ENCODE measurements at regions not wholly inside any gene's neighbourhood (a gene's known extent, or its start where the extent isn't known, plus 50 kb on each side); places are given as distances from the start of the nearest gene placed in this dataset.
"Not testable (repeated sequence)": the region's sequence is repeated elsewhere in the genome, so short reads cannot be mapped to it uniquely, and the experiment has no call there.

GRCh38 chr16:80274576-80275191 is 266.1 kb upstream of the DYNLRB2 start:
- no peak for DNase-seq (ENCODE audit: low spot score)
- intact Hi-C loops (cut with DNase I), result no loop called here
- no peak for ATAC-seq

- no peak for ATAC-seq
- no peak for DNase-seq (ENCODE audit: low spot score)
- intact Hi-C loops (cut with DNase I), result no loop called here
These were observed 266.9 kb upstream of the DYNLRB2 start for GRCh38 chr16:80273635-80274538.

GRCh38 chr16:80265624-80266306 is 275.0 kb upstream of the DYNLRB2 start:
- intact Hi-C loops (cut with DNase I), result no loop called here
- no peak for ATAC-seq
- no peak for DNase-seq (ENCODE audit: low spot score)

GRCh38 chr16:80263848-80264694 is 276.7 kb upstream of the DYNLRB2 start:
- ATAC-seq (no peak), DNase-seq (ENCODE audit: low spot score) (no peak)
- intact Hi-C loops (cut with DNase I), result no loop called here

GRCh38 chr16:80263181-80263823 is 277.5 kb upstream of the DYNLRB2 start:
- ATAC-seq (no peak), DNase-seq (ENCODE audit: low spot score) (no peak)
- intact Hi-C loops (cut with DNase I), result no loop called here

GRCh38 chr16:80260906-80261311 is 279.9 kb upstream of the DYNLRB2 start:
- ATAC-seq (no peak), DNase-seq (ENCODE audit: low spot score) (no peak)
- intact Hi-C loops (cut with DNase I), result no loop called here

- no peak for DNase-seq (ENCODE audit: low spot score)
- intact Hi-C loops (cut with DNase I), result no loop called here
- ATAC-seq, result no peak
These were observed 281.4 kb upstream of the DYNLRB2 start for GRCh38 chr16:80259290-80259805.

- intact Hi-C loops (cut with DNase I), result no loop called here
- DNase-seq (ENCODE audit: low spot score) (no peak), ATAC-seq (no peak)
These were observed 282.4 kb upstream of the DYNLRB2 start for GRCh38 chr16:80258407-80258806.

GRCh38 chr16:80254970-80255369 is 285.8 kb upstream of the DYNLRB2 start:
- intact Hi-C loops (cut with DNase I), result no loop called here
- DNase-seq (ENCODE audit: low spot score) (no peak), ATAC-seq (no peak)

- DNase-seq (ENCODE audit: low spot score) (no peak), ATAC-seq (no peak)
- intact Hi-C loops (cut with DNase I), result no loop called here
These were observed 287.1 kb upstream of the DYNLRB2 start for GRCh38 chr16:80253741-80254140.

GRCh38 chr16:80250381-80250780 is 290.4 kb upstream of the DYNLRB2 start:
- intact Hi-C loops (cut with DNase I), result no loop called here
- ATAC-seq (no peak), DNase-seq (ENCODE audit: low spot score) (no peak)

- DNase-seq (ENCODE audit: low spot score); ATAC-seq; intact Hi-C loops (cut with DNase I): not testable (repeated sequence)
These were observed 297.5 kb upstream of the DYNLRB2 start for GRCh38 chr16:80243303-80243702.

- DNase-seq (ENCODE audit: low spot score); intact Hi-C loops (cut with DNase I); ATAC-seq: not testable (repeated sequence)
These were observed 298.5 kb upstream of the DYNLRB2 start for GRCh38 chr16:80242279-80242678.

GRCh38 chr16:80233097-80233835 is 307.5 kb upstream of the DYNLRB2 start:
- intact Hi-C loops (cut with DNase I), result no loop called here
- no peak for ATAC-seq
- DNase-seq (ENCODE audit: low spot score), result no peak

- intact Hi-C loops (cut with DNase I), result no loop called here
- ATAC-seq (peak; percentile 28), DNase-seq (ENCODE audit: low spot score) (no peak)
These were observed 308.9 kb upstream of the DYNLRB2 start for GRCh38 chr16:80231888-80232287.

GRCh38 chr16:80231121-80231520 is 309.7 kb upstream of the DYNLRB2 start:
- DNase-seq (ENCODE audit: low spot score), result no peak
- intact Hi-C loops (cut with DNase I), result no loop called here
- peak; percentile 26 for ATAC-seq

GRCh38 chr16:80230328-80231120 is 310.3 kb upstream of the DYNLRB2 start:
- DNase-seq (ENCODE audit: low spot score) (no peak), ATAC-seq (no peak)
- intact Hi-C loops (cut with DNase I), result no loop called here
